A549 (cell line): ENCODE measurements at regions not wholly inside any gene's neighbourhood (a gene's known extent, or its start where the extent isn't known, plus 50 kb on each side); places are given as distances from the start of the nearest gene placed in this dataset.

Experiments used
- CTCF ChIP-seq: fragments of >200 bp; sonication (Bioruptor Twin); formaldehyde crosslinking; IDR thresholded peaks from 3 replicates; pipeline ENCODE4 v1.5.1; 2016
- E2F6 ChIP-seq: IDR thresholded peaks from 2 replicates; pipeline ENCODE4 v1.6.1; 2012; ENCODE audit warnings: low read depth, borderline replicate concordance
- JUN ChIP-seq, 2 experiments: fragments of >200 bp; sonication (Bioruptor Twin); formaldehyde crosslinking; IDR thresholded peaks; 2 replicates in 1 of 2; 3 replicates in 1 of 2; pipeline ENCODE4 v1.6.1; 2016 to 2017
- REST ChIP-seq: fragments of 200-600 bp; sonication (generic); IDR thresholded peaks from 2 replicates; pipeline ENCODE4 v1.6.1; 2016; ENCODE audit warnings: antibody characterized with exemption, mild to moderate bottlenecking, moderate library complexity

- TF ChIP-seq CTCF (no peak), JUN (IDR thresholded peaks at IDR 0.05) (no peak), E2F6 (no peak), REST (no peak)
These were observed 516.8 kb downstream of the CFAP47 start for GRCh38 chrX:36436361-36436760.
